Endothelial cell (in vitro differentiated cells): ENCODE measurements at regions not wholly inside any gene's neighbourhood (a gene's known extent, or its start where the extent isn't known, plus 50 kb on each side); places are given as distances from the start of the nearest gene placed in this dataset.
"Not testable (repeated sequence)": the region's sequence is repeated elsewhere in the genome, so short reads cannot be mapped to it uniquely, and the experiment has no call there.

ENCODE experiments used
- DNase-seq: peaks from one replicate; pipeline ENCODE4 v3.0.0; 2021; ENCODE audit warnings: low spot score
- H3K27ac Mint-ChIP-seq: one replicate; pipeline ENCODE4 v1.8.0; 2021; ENCODE audit warnings: mixed read lengths, inconsistent platforms; ENCODE audit not compliant: unreplicated experiment
- H3K27me3 Mint-ChIP-seq: one replicate; pipeline ENCODE4 v1.8.0; 2021; ENCODE audit warnings: mild to moderate bottlenecking, moderate library complexity, mixed read lengths, inconsistent platforms; ENCODE audit not compliant: unreplicated experiment
- H3K36me3 Mint-ChIP-seq: one replicate; pipeline ENCODE4 v1.8.0; 2021; ENCODE audit warnings: mild to moderate bottlenecking, low read depth, mixed read lengths, inconsistent platforms; ENCODE audit not compliant: unreplicated experiment
- H3K4me1 Mint-ChIP-seq: one replicate; pipeline ENCODE4 v1.8.0; 2021; ENCODE audit warnings: mild to moderate bottlenecking, mixed read lengths, inconsistent platforms; ENCODE audit not compliant: unreplicated experiment
- H3K4me3 Mint-ChIP-seq: one replicate; pipeline ENCODE4 v1.8.0; 2021; ENCODE audit warnings: mild to moderate bottlenecking, mixed read lengths, inconsistent platforms; ENCODE audit not compliant: unreplicated experiment
- H3K9me3 Mint-ChIP-seq: one replicate; pipeline ENCODE4 v1.8.0; 2021; ENCODE audit warnings: mixed read lengths, inconsistent platforms; ENCODE audit not compliant: unreplicated experiment
- TF ChIP-seq, protein P1 (sequence below): fragments of 200-600 bp; sonication (generic); IDR thresholded peaks from one replicate; pipeline ENCODE4 v1.5.0; 2021; ENCODE audit warnings: antibody characterized with exemption; ENCODE audit not compliant: unreplicated experiment

DNA sequence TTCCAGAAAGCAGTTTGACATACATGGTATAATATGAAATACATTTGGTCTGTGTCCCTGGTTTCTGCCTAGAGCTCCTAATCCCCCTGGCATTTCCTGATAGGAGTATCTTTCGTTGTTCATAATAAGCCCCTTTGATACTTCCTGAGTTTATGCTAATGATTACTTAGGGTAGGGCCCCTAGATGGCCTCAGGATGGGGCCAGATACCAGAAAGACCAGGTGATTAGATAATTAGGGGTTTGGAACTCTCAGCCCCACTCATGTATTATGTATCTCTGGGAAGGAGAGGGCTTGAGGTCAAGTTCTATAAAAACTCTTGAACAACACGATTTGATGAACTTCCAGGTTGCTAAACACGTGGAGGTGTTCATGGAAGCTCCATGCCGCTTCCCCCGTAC is 163.3 kb upstream of the ZNF608 start:
- H3K4me1 Mint-ChIP-seq = peaks cover 6% of the 10 kb centered on the region
- H3K27me3 Mint-ChIP-seq = no peaks in the 10 kb centered on the region
- no peak overlapping the region for H3K27ac Mint-ChIP-seq
- H3K4me3 Mint-ChIP-seq = no peak overlapping the region
- no peaks in the 10 kb centered on the region for H3K9me3 Mint-ChIP-seq
- DNase-seq = no peak
- TF ChIP-seq, protein P1, sequence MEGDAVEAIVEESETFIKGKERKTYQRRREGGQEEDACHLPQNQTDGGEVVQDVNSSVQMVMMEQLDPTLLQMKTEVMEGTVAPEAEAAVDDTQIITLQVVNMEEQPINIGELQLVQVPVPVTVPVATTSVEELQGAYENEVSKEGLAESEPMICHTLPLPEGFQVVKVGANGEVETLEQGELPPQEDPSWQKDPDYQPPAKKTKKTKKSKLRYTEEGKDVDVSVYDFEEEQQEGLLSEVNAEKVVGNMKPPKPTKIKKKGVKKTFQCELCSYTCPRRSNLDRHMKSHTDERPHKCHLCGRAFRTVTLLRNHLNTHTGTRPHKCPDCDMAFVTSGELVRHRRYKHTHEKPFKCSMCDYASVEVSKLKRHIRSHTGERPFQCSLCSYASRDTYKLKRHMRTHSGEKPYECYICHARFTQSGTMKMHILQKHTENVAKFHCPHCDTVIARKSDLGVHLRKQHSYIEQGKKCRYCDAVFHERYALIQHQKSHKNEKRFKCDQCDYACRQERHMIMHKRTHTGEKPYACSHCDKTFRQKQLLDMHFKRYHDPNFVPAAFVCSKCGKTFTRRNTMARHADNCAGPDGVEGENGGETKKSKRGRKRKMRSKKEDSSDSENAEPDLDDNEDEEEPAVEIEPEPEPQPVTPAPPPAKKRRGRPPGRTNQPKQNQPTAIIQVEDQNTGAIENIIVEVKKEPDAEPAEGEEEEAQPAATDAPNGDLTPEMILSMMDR = no peak
- H3K36me3 Mint-ChIP-seq = no peaks in the 10 kb centered on the region

DNA sequence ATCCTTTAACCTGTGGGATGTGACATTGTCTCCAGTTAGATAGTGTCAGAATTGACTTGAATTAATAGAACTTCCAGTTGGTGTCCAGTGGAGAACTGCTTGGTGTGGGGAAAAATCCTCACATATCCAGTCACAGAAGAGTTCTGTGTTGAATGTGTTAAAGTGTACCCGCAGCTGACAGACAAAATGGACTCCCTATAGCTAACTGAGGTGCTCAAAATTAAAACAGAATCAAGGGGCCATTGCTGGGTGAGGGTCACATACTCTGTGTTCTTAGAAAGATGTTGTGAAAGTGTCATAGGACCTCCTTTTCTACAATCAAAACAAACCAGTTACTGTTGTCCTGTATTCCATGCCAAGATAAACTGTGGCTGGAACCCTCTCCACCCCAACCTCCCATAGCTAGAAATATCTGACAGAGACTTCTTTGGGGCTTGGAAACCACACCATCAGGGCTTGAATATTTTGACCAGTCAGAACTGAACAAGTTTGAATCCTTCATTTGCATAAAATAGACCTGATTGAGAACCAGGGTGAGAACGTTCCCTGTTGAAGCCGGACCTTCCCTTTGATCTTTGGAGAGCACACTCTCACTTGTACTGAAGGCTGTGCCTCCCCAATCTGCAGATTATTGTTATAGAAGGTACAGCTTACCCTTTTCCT is 164.0 kb upstream of the ZNF608 start:
- H3K27me3 Mint-ChIP-seq = no peaks in the 10 kb centered on the region
- H3K36me3 Mint-ChIP-seq = no peaks in the 10 kb centered on the region
- no peak overlapping the region for H3K27ac Mint-ChIP-seq
- TF ChIP-seq, protein P1 = no peak
- no peak for DNase-seq
- H3K4me1 Mint-ChIP-seq = peaks cover 6% of the 10 kb centered on the region
- no peaks in the 10 kb centered on the region for H3K9me3 Mint-ChIP-seq
- no peak overlapping the region for H3K4me3 Mint-ChIP-seq

DNA sequence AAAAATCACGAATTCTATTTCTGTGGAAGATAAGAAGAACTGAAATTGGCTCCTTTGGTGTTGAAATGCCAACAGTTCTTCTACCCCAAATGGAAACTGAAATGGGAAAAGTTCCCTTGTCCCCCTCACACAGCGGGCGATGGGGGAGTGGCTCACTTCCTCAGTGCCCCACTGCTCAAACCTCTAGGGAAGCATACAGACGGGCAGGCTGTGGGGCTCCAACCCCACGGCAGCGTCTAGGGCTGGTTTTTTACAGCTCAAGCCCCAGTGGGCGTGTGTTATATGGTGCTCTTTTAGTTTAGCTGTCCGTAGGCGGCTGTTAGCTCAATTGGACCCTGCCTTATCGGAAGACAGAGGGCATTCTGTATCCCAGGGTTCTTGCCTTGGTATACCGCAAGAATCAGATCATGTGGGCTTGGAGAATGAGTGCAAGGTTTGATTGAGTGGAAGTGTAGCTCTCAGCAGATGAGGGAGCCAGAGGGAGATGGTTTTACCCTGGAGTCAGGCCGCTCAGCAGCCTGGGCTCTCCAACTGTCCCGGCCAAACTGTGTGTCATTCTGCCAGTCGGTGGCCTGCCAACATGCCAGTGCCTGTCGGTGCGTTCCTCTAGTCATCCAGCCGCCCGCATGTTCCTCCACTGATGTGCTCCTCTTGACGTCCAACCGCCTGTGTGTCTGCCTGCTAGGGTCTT is 166.3 kb upstream of the ZNF608 start:
- H3K36me3 Mint-ChIP-seq = no peaks in the 10 kb centered on the region
- no peak for DNase-seq
- no peaks in the 10 kb centered on the region for H3K9me3 Mint-ChIP-seq
- H3K27me3 Mint-ChIP-seq = peaks cover 3% of the 10 kb centered on the region
- no peak overlapping the region for H3K4me3 Mint-ChIP-seq
- TF ChIP-seq, protein P1 = no peak
- no peak overlapping the region for H3K27ac Mint-ChIP-seq
- peaks cover 3% of the 10 kb centered on the region for H3K4me1 Mint-ChIP-seq

DNA sequence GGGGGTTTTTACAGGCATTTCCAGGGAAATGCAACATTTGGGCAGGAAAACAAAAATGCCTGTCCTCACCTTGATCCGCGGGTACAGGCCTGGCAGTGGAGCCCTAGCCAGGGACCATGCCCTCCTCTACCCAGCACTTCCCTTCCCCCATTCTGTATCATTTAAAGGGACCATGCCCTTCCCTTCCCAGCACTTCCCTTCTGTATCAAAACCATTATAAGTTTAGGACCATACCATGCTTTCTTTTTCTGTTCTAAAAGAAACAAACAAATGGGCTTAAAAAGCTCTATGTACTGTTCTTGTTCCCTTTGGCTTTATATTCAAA is 166.9 kb upstream of the ZNF608 start:
- Mint-ChIP-seq H3K4me1 (peaks cover 3% of the 10 kb centered on the region), H3K36me3 (no peaks in the 10 kb centered on the region), H3K27ac (no peak overlapping the region), H3K27me3 (peaks cover 3% of the 10 kb centered on the region), H3K4me3 (no peak overlapping the region), H3K9me3 (no peaks in the 10 kb centered on the region)
- TF ChIP-seq, protein P1 = no peak
- no peak for DNase-seq

DNA sequence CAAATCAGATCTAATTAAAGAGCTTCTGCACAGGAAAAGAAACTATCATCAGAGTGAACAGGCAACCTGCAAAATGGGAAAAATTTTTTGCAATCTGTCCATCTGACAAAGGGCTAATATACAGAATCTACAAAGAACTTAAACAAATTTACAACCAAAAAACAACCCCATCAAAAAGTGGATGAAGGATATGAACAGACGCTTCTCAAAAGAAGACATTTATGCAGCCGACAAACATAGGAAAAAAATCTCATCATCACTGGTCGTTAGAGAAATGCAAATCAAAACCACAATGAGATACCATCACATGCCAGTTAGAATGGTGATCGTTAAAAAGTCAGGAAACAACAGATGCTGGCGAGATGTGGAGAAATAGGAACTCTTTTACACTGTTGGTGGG is 169.9 kb upstream of the ZNF608 start:
- not testable (repeated sequence) for H3K27me3 Mint-ChIP-seq, DNase-seq, H3K4me1 Mint-ChIP-seq, H3K36me3 Mint-ChIP-seq, H3K27ac Mint-ChIP-seq, H3K4me3 Mint-ChIP-seq, H3K9me3 Mint-ChIP-seq
